Karpas-422 (cell line): ENCODE measurements at regions not wholly inside any gene's neighbourhood (a gene's known extent, or its start where the extent isn't known, plus 50 kb on each side); places are given as distances from the start of the nearest gene placed in this dataset.

Experiments used
- DNase-seq: peaks from one replicate; pipeline ENCODE4 v3.0.0-alpha.2; 2015
- H2AFZ ChIP-seq: fragments of 200-600 bp; sonication (generic); 2 replicates; pipeline ENCODE4 v1.6.1; 2014; ENCODE audit warnings: antibody characterized with exemption, low read length, mixed read lengths
- H3K27ac ChIP-seq: fragments of 200-600 bp; sonication (generic); 2 replicates; pipeline ENCODE4 v1.5.1; 2014; ENCODE audit warnings: mild to moderate bottlenecking, low read length, moderate library complexity
- H3K27me3 ChIP-seq: fragments of 200-600 bp; sonication (generic); 2 replicates; pipeline ENCODE4 v1.6.1; 2014; ENCODE audit warnings: low read length, mixed read lengths
- H3K36me3 ChIP-seq: fragments of 200-600 bp; sonication (generic); 2 replicates; pipeline ENCODE4 v1.6.1; 2014; ENCODE audit warnings: low read length, mixed read lengths; ENCODE audit not compliant: insufficient read depth
- H3K4me1 ChIP-seq: fragments of 200-600 bp; sonication (generic); 2 replicates; pipeline ENCODE4 v1.6.1; 2014; ENCODE audit warnings: mild to moderate bottlenecking, low read length, mixed read lengths
- H3K4me2 ChIP-seq: fragments of 200-600 bp; sonication (generic); 2 replicates; pipeline ENCODE4 v1.6.1; 2014; ENCODE audit warnings: low read length, low read depth, mild to moderate bottlenecking; ENCODE audit not compliant: poor library complexity, severe bottlenecking
- H3K4me3 ChIP-seq: fragments of 200-600 bp; sonication (generic); 2 replicates; pipeline ENCODE4 v1.5.1; 2014; ENCODE audit warnings: mild to moderate bottlenecking, antibody characterized with exemption, low read length, mixed read lengths
- H3K79me2 ChIP-seq: fragments of 200-600 bp; sonication (generic); 2 replicates; pipeline ENCODE4 v1.6.1; 2014; ENCODE audit warnings: mild to moderate bottlenecking, low read length, mixed read lengths
- H3K9ac ChIP-seq: fragments of 200-600 bp; sonication (generic); 2 replicates; pipeline ENCODE4 v1.6.0; 2014; ENCODE audit warnings: low read length
- H3K9me2 ChIP-seq: fragments of 200-600 bp; sonication (generic), shearing (Covaris generic); replicated peaks from 2 replicates; pipeline ENCODE4 v1.6.0; 2014; ENCODE audit warnings: mild to moderate bottlenecking, low read length, moderate library complexity; ENCODE audit not compliant: insufficient read depth
- H3K9me3 ChIP-seq: fragments of 300-700, 200-600 bp; sonication (generic); 2 replicates; pipeline ENCODE4 v1.6.1; 2014; ENCODE audit warnings: low read length, mixed read lengths
- H4K20me1 ChIP-seq: fragments of 200-600 bp; sonication (generic); 2 replicates; pipeline ENCODE4 v1.6.1; 2014; ENCODE audit warnings: mild to moderate bottlenecking, antibody characterized with exemption, low read length, low read depth; ENCODE audit not compliant: insufficient read depth

DNA sequence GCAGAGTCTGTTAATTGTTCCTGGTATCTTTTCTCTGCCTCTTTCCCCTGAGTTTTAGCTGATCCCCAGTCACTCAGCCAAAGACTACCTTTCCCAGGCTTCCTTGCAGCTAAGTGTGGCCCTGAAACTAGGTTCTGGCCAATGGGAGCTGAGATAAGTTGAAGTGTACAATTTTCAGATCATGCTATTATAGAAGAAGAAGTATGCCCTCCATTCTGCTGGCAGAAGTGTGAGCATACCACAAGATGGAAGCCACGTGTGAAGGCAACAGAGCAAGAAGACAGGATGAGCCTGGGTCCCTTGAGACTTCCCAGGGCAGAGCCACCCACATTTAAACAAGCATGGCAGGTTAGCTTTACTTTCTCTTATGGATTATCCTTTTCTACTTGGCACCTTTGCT is 273.2 kb downstream of the HIVEP2 start:
- Histone ChIP-seq H3K27me3 (no peaks in the 10 kb centered on the region), H4K20me1 (no peaks in the 10 kb centered on the region), H3K27ac (no peak overlapping the region), H3K9me2 (no peaks in the 10 kb centered on the region), H3K79me2 (no peaks in the 10 kb centered on the region), H3K9me3 (no peaks in the 10 kb centered on the region), H2AFZ (no peak overlapping the region), H3K9ac (no peak overlapping the region), H3K36me3 (no peaks in the 10 kb centered on the region), H3K4me1 (no peaks in the 10 kb centered on the region), H3K4me2 (no peak overlapping the region), H3K4me3 (no peak overlapping the region)
- no peak for DNase-seq

DNA sequence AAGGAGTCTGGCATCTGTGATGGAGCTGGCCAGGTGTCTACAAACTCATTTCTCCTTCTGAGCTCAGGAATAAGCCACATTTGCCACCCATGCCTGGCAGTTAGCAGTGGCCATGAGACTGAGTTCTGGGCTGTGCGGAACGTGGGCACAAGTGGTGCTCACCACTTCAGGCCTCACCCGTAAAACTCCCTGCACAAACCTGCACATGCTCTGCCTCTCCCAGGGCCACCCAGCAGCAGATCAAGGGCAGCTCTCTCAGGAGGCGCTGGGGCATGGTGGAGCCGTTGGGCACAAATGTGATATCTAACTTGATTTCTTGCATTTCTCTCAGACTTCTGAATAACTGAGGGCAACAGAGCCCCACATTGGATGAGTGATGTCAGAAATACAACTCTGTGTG is 269.5 kb downstream of the HIVEP2 start:
- H3K9me2 ChIP-seq = no peaks in the 10 kb centered on the region
- H3K4me2 ChIP-seq = no peak overlapping the region
- H3K27ac ChIP-seq = no peak overlapping the region
- H3K79me2 ChIP-seq = no peaks in the 10 kb centered on the region
- no peaks in the 10 kb centered on the region for H3K9me3 ChIP-seq
- H3K4me3 ChIP-seq = no peak overlapping the region
- DNase-seq = no peak
- no peaks in the 10 kb centered on the region for H3K27me3 ChIP-seq
- H3K36me3 ChIP-seq = no peaks in the 10 kb centered on the region
- H4K20me1 ChIP-seq = no peaks in the 10 kb centered on the region
- no peaks in the 10 kb centered on the region for H3K4me1 ChIP-seq
- H2AFZ ChIP-seq = no peak overlapping the region
- no peak overlapping the region for H3K9ac ChIP-seq

GRCh38 chr6:142676027-142676443 is 268.9 kb downstream of the HIVEP2 start:
- no peak overlapping the region for H2AFZ ChIP-seq
- no peaks in the 10 kb centered on the region for H4K20me1 ChIP-seq
- H3K36me3 ChIP-seq = no peaks in the 10 kb centered on the region
- H3K4me2 ChIP-seq = no peak overlapping the region
- H3K27ac ChIP-seq = no peak overlapping the region
- H3K4me1 ChIP-seq = no peaks in the 10 kb centered on the region
- no peak overlapping the region for H3K4me3 ChIP-seq
- DNase-seq = no peak
- H3K79me2 ChIP-seq = no peaks in the 10 kb centered on the region
- no peaks in the 10 kb centered on the region for H3K9me3 ChIP-seq
- no peaks in the 10 kb centered on the region for H3K27me3 ChIP-seq
- no peaks in the 10 kb centered on the region for H3K9me2 ChIP-seq
- H3K9ac ChIP-seq = no peak overlapping the region

- no peaks in the 10 kb centered on the region for H3K79me2 ChIP-seq
- no peaks in the 10 kb centered on the region for H3K27me3 ChIP-seq
- no peaks in the 10 kb centered on the region for H3K9me2 ChIP-seq
- DNase-seq = no peak
- H3K27ac ChIP-seq = no peak overlapping the region
- no peak overlapping the region for H3K4me3 ChIP-seq
- no peaks in the 10 kb centered on the region for H3K9me3 ChIP-seq
- H3K36me3 ChIP-seq = no peaks in the 10 kb centered on the region
- no peaks in the 10 kb centered on the region for H3K4me1 ChIP-seq
- no peak overlapping the region for H3K4me2 ChIP-seq
- H4K20me1 ChIP-seq = no peaks in the 10 kb centered on the region
- H3K9ac ChIP-seq = no peak overlapping the region
- no peak overlapping the region for H2AFZ ChIP-seq
Measured at GRCh38 chr6:142676647-142677192, 268.3 kb downstream of the HIVEP2 start.

GRCh38 chr6:142679907-142680700 is 264.9 kb downstream of the HIVEP2 start:
- H4K20me1 ChIP-seq = no peaks in the 10 kb centered on the region

DNA sequence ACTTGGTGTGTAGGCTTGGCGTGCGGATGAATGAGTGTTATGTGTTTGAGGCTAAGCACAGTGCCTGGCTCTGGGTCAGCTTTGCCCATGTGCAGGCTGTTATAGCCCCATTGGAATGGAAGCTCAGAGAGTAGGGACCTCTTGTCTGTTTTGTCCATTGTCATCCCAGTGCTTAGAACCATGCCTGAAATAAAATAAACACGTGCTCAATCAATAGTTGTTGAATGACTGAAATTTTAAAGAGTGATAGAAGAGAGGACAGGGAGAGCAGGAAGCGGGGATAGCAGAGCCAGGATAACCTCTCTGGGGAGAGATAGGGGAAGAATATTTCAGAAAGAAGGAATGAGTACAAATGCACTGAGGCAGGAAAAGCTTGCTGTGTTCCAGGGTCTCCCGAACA is 263.9 kb downstream of the HIVEP2 start:
- Histone ChIP-seq H3K27me3 (no peaks in the 10 kb centered on the region), H3K9me2 (no peaks in the 10 kb centered on the region), H4K20me1 (no peaks in the 10 kb centered on the region), H3K4me2 (no peak overlapping the region), H3K27ac (no peak overlapping the region), H2AFZ (no peak overlapping the region), H3K9me3 (no peaks in the 10 kb centered on the region), H3K4me3 (no peak overlapping the region), H3K79me2 (no peaks in the 10 kb centered on the region), H3K4me1 (no peaks in the 10 kb centered on the region), H3K36me3 (no peaks in the 10 kb centered on the region), H3K9ac (no peak overlapping the region)
- DNase-seq = no peak

More at GRCh38 chr6:142679907-142680700, 264.9 kb downstream of the HIVEP2 start:
- no peak for DNase-seq
- Histone ChIP-seq H3K79me2 (no peaks in the 10 kb centered on the region), H3K9me3 (no peaks in the 10 kb centered on the region), H3K4me1 (no peaks in the 10 kb centered on the region), H3K27ac (no peak overlapping the region), H3K27me3 (no peaks in the 10 kb centered on the region), H3K9ac (no peak overlapping the region), H3K4me2 (no peak overlapping the region), H3K36me3 (no peaks in the 10 kb centered on the region), H3K9me2 (no peaks in the 10 kb centered on the region), H2AFZ (no peak overlapping the region), H3K4me3 (no peak overlapping the region)

DNA sequence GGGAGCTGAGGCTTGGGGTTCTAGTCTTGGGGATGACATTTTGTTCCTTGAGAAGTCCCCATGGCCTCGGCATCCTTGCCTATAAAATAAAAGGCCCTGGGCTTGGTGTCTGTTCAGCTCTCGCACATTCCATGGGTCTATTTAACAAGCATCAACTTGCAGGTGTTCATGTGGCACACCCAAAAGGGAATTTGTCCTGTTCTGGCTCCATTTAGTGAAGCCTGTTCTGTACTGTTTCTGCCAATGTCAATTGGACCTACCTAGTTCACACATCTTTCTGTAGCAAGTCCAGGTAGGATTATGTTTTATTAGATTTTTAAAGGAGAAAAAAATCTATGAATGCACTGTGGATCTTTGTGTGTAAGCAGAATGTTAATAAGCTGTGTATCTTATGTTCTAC is 262.0 kb downstream of the HIVEP2 start:
- Histone ChIP-seq H3K4me2 (no peak overlapping the region), H3K9me3 (no peaks in the 10 kb centered on the region), H3K9ac (no peak overlapping the region), H3K27ac (no peak overlapping the region), H3K79me2 (no peaks in the 10 kb centered on the region), H3K4me1 (no peaks in the 10 kb centered on the region), H3K9me2 (no peaks in the 10 kb centered on the region), H3K27me3 (no peaks in the 10 kb centered on the region), H4K20me1 (no peaks in the 10 kb centered on the region), H3K4me3 (no peak overlapping the region), H3K36me3 (no peaks in the 10 kb centered on the region), H2AFZ (no peak overlapping the region)
- DNase-seq = no peak

DNA sequence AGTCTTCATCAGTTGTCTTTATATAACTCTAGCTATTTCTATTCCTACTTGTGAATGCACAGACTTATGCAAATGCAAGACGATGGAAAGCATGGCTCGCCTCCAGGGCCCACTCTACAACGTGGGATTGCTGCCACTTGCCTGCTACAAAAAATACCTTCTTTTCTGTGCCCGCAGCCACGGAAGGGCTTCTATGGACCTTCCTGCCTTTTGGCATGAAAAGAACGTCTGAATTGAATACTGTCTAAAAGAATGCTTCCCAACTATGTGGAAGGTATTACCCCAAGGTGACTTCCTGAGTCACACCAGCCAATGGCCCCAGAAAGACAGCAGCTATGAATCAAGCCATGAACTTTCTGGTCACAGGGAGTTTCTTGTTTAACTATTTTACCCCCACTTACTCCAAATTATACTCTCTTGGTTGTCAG is 261.2 kb downstream of the HIVEP2 start:
- Histone ChIP-seq H2AFZ (no peak overlapping the region), H3K9me2 (no peaks in the 10 kb centered on the region), H3K27me3 (no peaks in the 10 kb centered on the region), H3K36me3 (no peaks in the 10 kb centered on the region), H3K79me2 (no peaks in the 10 kb centered on the region), H3K9me3 (no peaks in the 10 kb centered on the region), H4K20me1 (no peaks in the 10 kb centered on the region), H3K9ac (no peak overlapping the region), H3K4me3 (no peak overlapping the region), H3K4me1 (no peaks in the 10 kb centered on the region), H3K27ac (no peak overlapping the region), H3K4me2 (no peak overlapping the region)
- no peak for DNase-seq
